ENCODE measurements at regions not wholly inside any gene's neighbourhood (a gene's known extent, or its start where the extent isn't known, plus 50 kb on each side); places are given as distances from the start of the nearest gene placed in this dataset.

DNA sequence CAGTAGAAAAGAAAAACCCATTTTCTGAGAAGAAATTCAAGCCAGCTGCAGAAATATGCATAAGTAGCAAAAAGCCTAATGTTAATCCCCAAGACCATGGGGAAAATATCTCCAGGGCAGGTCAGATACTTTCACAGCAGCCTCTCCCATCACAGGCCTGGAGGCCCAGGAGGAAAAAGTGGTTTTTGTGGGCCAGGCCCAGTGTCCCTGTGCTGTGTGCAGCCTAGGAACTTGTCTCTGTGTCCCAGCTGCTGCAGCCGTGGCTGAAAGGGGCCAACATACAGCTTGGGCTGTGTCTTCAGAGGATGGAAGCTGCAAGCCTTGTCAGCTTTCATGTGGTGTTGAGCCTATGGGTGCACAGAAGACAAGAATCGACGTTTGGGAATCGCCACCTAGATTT lies 581.0 kb downstream of the C4orf33 start:
- TF ChIP-seq POLR2A (IDR thresholded peaks at IDR 0.05) (no peak), CTCF (IDR thresholded peaks at IDR 0.05) (no peak)
